Non-pigmented ciliary epithelial cell (primary cell): ENCODE measurements at regions not wholly inside any gene's neighbourhood (a gene's known extent, or its start where the extent isn't known, plus 50 kb on each side); places are given as distances from the start of the nearest gene placed in this dataset.
"Not testable (repeated sequence)": the region's sequence is repeated elsewhere in the genome, so short reads cannot be mapped to it uniquely, and the experiment has no call there.

ENCODE experiments used
- DNase-seq: peaks from one replicate; pipeline ENCODE4 v3.0.0-alpha.2; 2010; ENCODE audit warnings: low read depth

GRCh38 chr6:170043881-170044790, 246.7 kb downstream of the DLL1 start:
- DNase-seq: no peak

GRCh38 chr6:170043150-170043819, 247.6 kb downstream of the DLL1 start:
- no peak for DNase-seq

GRCh38 chr6:170042596-170043118, 248.2 kb downstream of the DLL1 start:
- DNase-seq: no peak

GRCh38 chr6:170042123-170042522, 248.8 kb downstream of the DLL1 start:
- no peak for DNase-seq

- DNase-seq: no peak
Observed at GRCh38 chr6:170041526-170041925, 249.4 kb downstream of the DLL1 start.

- no peak for DNase-seq
Observed at GRCh38 chr6:170040906-170041305, 250.0 kb downstream of the DLL1 start.

GRCh38 chr6:170040115-170040500, 250.8 kb downstream of the DLL1 start:
- DNase-seq: no peak

- no peak for DNase-seq
Observed at GRCh38 chr6:170039156-170040114, 251.4 kb downstream of the DLL1 start.

GRCh38 chr6:170038708-170039107, 252.2 kb downstream of the DLL1 start:
- DNase-seq: no peak

- DNase-seq: no peak
Observed at GRCh38 chr6:170038251-170038650, 252.6 kb downstream of the DLL1 start.

- DNase-seq: no peak
Observed at GRCh38 chr6:170037541-170038250, 253.2 kb downstream of the DLL1 start.

GRCh38 chr6:170036916-170037315, 254.0 kb downstream of the DLL1 start:
- no peak for DNase-seq

- DNase-seq: not testable (repeated sequence)
Observed at GRCh38 chr6:170036367-170036766, 254.5 kb downstream of the DLL1 start.

GRCh38 chr6:170035901-170036304, 255.0 kb downstream of the DLL1 start:
- DNase-seq: no peak

- no peak for DNase-seq
Observed at GRCh38 chr6:170035044-170035443, 255.8 kb downstream of the DLL1 start.

GRCh38 chr6:170034294-170034693, 256.6 kb downstream of the DLL1 start:
- DNase-seq: no peak

- no peak for DNase-seq
Observed at GRCh38 chr6:170033666-170034065, 257.2 kb downstream of the DLL1 start.

- DNase-seq: no peak
Observed at GRCh38 chr6:170032706-170033309, 258.1 kb downstream of the DLL1 start.

GRCh38 chr6:170032197-170032596, 258.7 kb downstream of the DLL1 start:
- no peak for DNase-seq

GRCh38 chr6:170031684-170032121, 259.2 kb downstream of the DLL1 start:
- DNase-seq: no peak
